GM12872 (cell line): ENCODE measurements at regions not wholly inside any gene's neighbourhood (a gene's known extent, or its start where the extent isn't known, plus 50 kb on each side); places are given as distances from the start of the nearest gene placed in this dataset.

Source experiments
- TF ChIP-seq, protein P1 (sequence below): IDR thresholded peaks from 3 replicates; pipeline ENCODE4 v1.5.1; 2011; ENCODE audit warnings: low read depth, mild to moderate bottlenecking, low read length, moderate library complexity; ENCODE audit not compliant: insufficient read depth

DNA sequence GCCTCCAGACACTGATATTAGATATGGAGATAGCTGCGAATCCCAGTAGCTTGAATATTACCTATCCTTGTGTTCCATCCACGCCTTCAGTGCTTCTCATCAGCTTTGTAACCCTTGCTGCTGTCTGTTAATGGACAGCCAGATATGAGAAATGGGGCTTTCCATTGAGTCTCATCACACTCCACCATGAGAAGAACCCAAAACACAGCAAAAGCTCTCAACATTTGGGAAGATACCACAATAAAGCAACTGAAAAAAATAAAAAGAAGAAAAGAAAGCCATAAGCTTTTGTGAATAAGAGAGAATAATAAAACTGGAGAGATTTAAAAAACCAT, 225.4 kb downstream of the GALC start:
- TF ChIP-seq, protein P1, sequence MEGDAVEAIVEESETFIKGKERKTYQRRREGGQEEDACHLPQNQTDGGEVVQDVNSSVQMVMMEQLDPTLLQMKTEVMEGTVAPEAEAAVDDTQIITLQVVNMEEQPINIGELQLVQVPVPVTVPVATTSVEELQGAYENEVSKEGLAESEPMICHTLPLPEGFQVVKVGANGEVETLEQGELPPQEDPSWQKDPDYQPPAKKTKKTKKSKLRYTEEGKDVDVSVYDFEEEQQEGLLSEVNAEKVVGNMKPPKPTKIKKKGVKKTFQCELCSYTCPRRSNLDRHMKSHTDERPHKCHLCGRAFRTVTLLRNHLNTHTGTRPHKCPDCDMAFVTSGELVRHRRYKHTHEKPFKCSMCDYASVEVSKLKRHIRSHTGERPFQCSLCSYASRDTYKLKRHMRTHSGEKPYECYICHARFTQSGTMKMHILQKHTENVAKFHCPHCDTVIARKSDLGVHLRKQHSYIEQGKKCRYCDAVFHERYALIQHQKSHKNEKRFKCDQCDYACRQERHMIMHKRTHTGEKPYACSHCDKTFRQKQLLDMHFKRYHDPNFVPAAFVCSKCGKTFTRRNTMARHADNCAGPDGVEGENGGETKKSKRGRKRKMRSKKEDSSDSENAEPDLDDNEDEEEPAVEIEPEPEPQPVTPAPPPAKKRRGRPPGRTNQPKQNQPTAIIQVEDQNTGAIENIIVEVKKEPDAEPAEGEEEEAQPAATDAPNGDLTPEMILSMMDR: no peak

DNA sequence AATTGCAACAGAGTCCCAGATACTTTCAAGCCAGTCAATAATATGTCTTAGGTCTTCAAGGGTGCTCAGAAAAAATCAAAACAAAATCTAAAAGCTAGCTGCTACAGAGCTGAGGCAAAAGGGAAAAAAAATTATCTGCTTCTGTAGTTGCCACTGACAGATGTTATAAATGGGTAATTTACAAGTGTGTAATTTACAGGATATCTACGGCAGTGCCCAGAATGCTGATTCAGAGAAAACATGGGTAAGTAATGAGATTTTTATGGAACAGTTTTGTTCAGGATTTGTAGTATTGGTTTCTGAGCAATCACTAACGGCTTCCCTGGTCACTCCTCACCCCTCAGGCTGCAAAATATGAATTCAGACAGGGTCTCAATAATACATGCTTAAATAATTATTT, 234.1 kb downstream of the GALC start:
- TF ChIP-seq, protein P1: no peak

DNA sequence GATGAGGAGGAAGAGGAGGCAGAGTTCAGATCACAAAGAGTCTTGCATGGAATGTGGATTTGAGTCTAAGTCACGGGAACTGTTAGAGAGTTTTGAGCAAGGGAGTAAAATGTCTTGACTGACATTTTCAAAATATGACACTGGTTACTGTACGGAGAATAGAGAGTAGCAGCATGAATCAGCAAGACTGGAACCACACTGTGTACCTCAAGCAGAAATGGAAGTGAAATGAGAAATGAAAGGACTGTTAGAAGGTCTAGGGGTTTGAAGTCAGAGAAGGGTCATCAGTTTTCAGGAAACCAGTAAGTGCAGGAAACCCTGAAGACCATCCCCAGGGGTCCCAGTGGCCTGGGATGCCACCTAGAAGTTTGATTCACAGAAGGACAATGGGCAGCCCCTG, 236.3 kb downstream of the GALC start:
- TF ChIP-seq, protein P1: no peak

DNA sequence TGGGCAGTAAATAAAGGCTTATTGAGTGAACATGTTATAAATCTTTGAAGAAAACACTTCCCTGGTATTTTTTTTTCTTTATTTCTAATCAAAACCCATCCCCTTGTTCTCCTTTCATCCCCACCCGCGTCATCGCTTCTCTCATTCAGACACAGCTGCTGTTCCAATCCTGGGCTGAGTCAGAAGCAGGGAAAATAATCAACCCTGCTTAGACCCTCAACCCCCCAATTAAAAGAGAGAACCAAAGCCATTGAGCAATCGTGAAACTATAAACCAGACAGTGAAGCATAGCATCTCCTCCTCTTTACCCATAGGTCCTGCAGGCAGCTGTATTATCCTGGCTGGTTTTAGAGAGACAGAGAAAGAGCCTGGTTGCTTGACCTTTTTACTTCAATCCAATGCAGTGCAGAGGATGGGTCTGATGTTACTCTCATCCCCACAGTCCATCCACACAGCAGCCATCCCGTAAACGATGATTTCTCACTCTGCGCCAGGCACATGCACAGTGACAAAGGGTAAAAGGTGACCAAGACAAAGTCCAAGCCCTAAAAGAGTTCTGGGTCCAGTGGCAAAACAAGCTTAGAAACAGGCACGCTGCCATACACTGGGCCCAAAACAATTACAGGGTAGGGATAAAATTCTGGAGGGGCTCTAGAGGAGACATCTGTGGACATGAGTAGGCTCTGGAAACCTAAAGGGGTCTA, 238.3 kb downstream of the GALC start:
- TF ChIP-seq, protein P1: no peak

DNA sequence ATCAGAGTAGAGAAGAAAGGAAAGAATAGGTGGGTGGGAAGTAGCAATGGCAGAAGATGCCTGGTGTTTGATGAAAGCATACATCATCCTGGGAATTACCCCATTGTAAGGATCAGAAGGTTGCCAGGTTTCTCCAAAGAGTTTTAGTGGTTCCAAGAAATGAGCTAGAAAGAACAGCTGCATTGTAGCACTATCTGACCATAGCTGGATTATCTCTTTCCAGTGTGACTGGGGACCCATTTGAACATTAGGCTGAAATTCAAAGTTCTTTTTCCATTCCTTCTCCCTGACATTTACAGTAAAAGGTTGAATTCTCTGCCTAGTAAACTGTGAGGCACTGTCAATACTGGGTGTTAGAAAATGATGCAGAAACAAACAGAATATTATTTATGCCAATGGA, 244.4 kb downstream of the GALC start:
- TF ChIP-seq, protein P1: no peak

DNA sequence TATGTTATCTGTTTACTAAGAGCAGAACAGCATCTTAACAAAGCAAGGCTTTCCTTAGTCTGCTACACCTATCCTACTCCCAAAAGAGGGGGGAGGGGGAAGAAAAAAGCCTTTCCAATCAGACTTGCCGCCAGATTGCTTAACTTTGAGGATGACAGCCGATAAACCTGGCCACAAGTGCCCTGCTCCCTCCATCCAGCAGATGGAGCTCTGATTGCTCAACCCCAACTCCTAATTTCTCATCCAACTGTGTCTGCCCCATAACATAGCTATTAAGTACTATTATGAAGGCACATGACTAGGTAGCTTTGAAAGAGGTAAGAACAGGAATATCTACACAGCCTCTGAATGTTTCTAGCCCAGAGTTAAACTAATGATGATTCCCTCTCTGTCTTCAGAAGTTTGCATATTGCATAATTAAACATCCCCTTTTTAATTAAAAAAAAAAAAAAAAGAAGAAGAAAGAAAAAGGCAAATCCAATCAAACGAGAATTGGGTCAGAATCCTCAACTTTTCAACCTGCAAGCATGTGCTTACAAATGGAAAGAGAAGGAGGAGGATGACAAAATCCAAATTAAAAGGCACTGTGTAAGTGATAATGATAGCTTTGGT, 247.4 kb downstream of the GALC start:
- TF ChIP-seq, protein P1: peak; percentile 87

DNA sequence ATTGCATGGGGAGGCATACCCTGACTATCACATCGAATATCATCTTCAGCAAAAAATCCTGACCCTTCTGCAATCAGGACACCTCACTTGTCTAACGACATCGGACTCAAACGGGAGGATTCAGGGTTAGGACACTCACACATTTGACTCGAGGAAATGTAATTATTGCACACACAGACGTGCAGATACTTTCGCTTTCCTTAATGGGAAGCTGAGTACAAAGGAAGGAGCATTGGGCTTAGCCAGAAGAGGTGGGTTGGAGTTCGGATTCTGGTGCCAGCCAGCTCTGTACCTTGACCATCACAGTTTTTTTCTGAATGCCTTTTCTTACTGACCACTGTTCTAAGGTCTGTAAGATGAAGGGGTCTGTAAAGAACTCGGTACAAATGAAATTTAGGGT, 260.4 kb downstream of the GALC start:
- TF ChIP-seq, protein P1: no peak
